CD8-positive, alpha-beta memory T cell (primary cell): ENCODE measurements at regions not wholly inside any gene's neighbourhood (a gene's known extent, or its start where the extent isn't known, plus 50 kb on each side); places are given as distances from the start of the nearest gene placed in this dataset.
"Not testable (repeated sequence)": the region's sequence is repeated elsewhere in the genome, so short reads cannot be mapped to it uniquely, and the experiment has no call there.

Source experiments
- CTCF ChIA-PET: fragments of 350-600 bp; sonication (Branson Sonifier 250); formaldehyde crosslinking; loops from one replicate; lab custom pipeline; 2021; ENCODE audit warnings: antibody characterized with exemption; lab: Charles Lee
- POLR2A ChIA-PET: fragments of 350-600 bp; sonication (Branson Sonifier 250); formaldehyde crosslinking; loops from one replicate; lab custom pipeline; 2021; ENCODE audit warnings: antibody characterized with exemption; lab: Charles Lee
- DNase-seq, 5 donors: peaks; one replicate each; pipeline versions ENCODE4 v3.0.0 to v3.0.0-alpha.2; 2020 to 2022; ENCODE audit warnings: mixed read lengths in 1 of 5
- H3K27ac ChIP-seq: one replicate; pipeline ENCODE4 v1.7.0; 2013; ENCODE audit warnings: low read depth, mild to moderate bottlenecking, low read length, moderate library complexity
- H3K27me3 ChIP-seq: 2 replicates; pipeline ENCODE4 v1.7.0; 2013; ENCODE audit warnings: low read length, mild to moderate bottlenecking; ENCODE audit not compliant: insufficient read depth, poor library complexity, severe bottlenecking
- H3K36me3 ChIP-seq: 2 replicates; pipeline ENCODE4 v1.7.0; 2013; ENCODE audit warnings: mild to moderate bottlenecking, low read length, moderate library complexity; ENCODE audit not compliant: insufficient read depth
- H3K4me1 ChIP-seq: 2 replicates; pipeline ENCODE4 v1.7.0; 2013; ENCODE audit warnings: mild to moderate bottlenecking, low read length, moderate library complexity; ENCODE audit not compliant: insufficient read depth
- H3K4me3 ChIP-seq: 2 replicates; pipeline ENCODE4 v1.7.0; 2013; ENCODE audit warnings: mild to moderate bottlenecking, low read length
- H3K9me3 ChIP-seq: 2 replicates; pipeline ENCODE4 v1.7.0; 2013; ENCODE audit warnings: mild to moderate bottlenecking, low read length
- H3K27ac Mint-ChIP-seq, 8 donors: one replicate each; pipeline ENCODE4 v1.8.0; 2020 to 2021; ENCODE audit warnings: mixed read lengths in 8 of 8, mild to moderate bottlenecking in 6 of 8, inconsistent platforms in 3 of 8, moderate library complexity in 3 of 8
- H3K27me3 Mint-ChIP-seq, 2 donors: one replicate each; pipeline ENCODE4 v1.8.0; 2020 to 2021; ENCODE audit warnings: mixed read lengths in 2 of 2, mild to moderate bottlenecking in 1 of 2, moderate library complexity in 1 of 2
- H3K36me3 Mint-ChIP-seq, 3 donors: one replicate each; pipeline ENCODE4 v1.8.0; 2020 to 2021; ENCODE audit warnings: mixed read lengths in 3 of 3, inconsistent platforms in 1 of 3, mild to moderate bottlenecking in 1 of 3
- H3K4me1 Mint-ChIP-seq, 3 donors: one replicate each; pipeline ENCODE4 v1.8.0; 2020 to 2021; ENCODE audit warnings: mixed read lengths in 3 of 3, inconsistent platforms in 1 of 3, mild to moderate bottlenecking in 1 of 3
- H3K4me3 Mint-ChIP-seq, 7 donors: one replicate each; pipeline ENCODE4 v1.8.0; 2020 to 2021; ENCODE audit warnings: mixed read lengths in 7 of 7, mild to moderate bottlenecking in 6 of 7, moderate library complexity in 4 of 7, inconsistent platforms in 2 of 7
- H3K9me3 Mint-ChIP-seq, 5 donors: one replicate each; pipeline ENCODE4 v1.8.0; 2020 to 2022; ENCODE audit warnings: mixed read lengths in 5 of 5, mild to moderate bottlenecking in 3 of 5, moderate library complexity in 2 of 5, inconsistent platforms in 1 of 5

DNA sequence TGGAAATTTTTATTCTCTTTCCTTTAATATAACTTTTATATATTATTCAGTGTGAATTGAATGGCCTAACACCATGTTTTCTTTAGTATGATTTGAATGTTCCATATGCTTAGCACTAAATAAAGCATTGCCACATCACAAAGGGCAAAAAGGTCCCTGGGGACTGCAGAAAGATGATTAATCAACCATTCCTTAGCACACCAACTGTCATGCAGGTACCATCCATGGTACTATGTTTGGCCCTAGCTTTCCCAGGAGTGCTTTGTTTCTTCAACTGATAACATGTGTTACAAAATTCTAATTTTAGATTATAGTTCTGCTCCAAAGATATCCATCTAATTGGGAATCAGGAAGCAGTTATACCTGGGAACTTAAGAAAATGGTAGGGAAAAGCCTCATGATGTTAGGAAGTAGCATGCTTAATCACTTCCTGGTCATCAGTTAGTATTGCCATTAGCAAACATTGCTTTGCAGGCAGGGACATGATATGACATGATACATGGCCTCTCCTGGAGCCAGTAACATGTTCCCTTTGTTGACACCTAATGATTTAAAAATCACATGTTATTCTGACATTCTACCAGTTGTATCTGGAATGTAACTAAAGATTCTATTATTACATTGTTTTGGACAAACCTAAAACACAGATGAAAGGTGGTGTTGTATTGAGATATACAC lies 712.6 kb upstream of the GBE1 start:
- H3K9me3 ChIP-seq = no peaks in the 10 kb centered on the region
- no peak for DNase-seq
- Mint-ChIP-seq H3K36me3 (no peaks in the 10 kb centered on the region), H3K4me3 (no peak overlapping the region), H3K27ac (no peak overlapping the region), H3K27me3 (no peaks in the 10 kb centered on the region), H3K4me1 (no peaks in the 10 kb centered on the region), H3K9me3 (peaks cover 0 to 6% (median 2%) of the 10 kb centered on the region in 5 donors)
- no peak overlapping the region for H3K4me3 ChIP-seq
- no peaks in the 10 kb centered on the region for H3K27me3 ChIP-seq
- no peak overlapping the region for H3K27ac ChIP-seq
- CTCF ChIA-PET = no interaction called here
- H3K36me3 ChIP-seq = no peaks in the 10 kb centered on the region
- H3K4me1 ChIP-seq = no peaks in the 10 kb centered on the region
- POLR2A ChIA-PET = no interaction called here

DNA sequence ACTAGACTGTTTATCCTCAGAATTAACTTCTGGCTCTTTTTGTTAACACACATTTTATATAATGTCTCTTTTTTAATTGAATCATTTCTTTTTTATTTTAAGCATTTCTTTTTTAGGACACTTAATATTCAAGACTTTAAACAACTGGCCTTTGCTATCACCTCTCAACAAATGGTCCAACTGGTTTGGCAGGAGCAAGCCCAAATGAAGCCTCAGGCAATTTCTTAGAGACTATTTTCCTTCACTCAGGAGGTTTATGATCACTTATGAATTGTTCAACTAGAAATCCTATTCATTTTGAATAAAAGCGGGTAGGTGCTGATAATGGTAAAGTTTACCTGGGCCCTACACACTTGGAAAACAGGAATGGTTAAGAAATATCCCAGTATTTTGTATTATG lies 705.6 kb upstream of the GBE1 start:
- Mint-ChIP-seq H3K27ac (no peak overlapping the region), H3K9me3 (peaks cover 2 to 8% (median 8%) of the 10 kb centered on the region in 5 donors), H3K27me3 (no peaks in the 10 kb centered on the region), H3K4me3 (no peak overlapping the region), H3K36me3 (no peaks in the 10 kb centered on the region), H3K4me1 (no peaks in the 10 kb centered on the region)
- H3K9me3 ChIP-seq = no peaks in the 10 kb centered on the region
- DNase-seq = no peak
- no peaks in the 10 kb centered on the region for H3K27me3 ChIP-seq
- no peak overlapping the region for H3K27ac ChIP-seq
- no peak overlapping the region for H3K4me3 ChIP-seq
- CTCF ChIA-PET = no interaction called here
- POLR2A ChIA-PET = no interaction called here
- H3K4me1 ChIP-seq = no peaks in the 10 kb centered on the region
- no peaks in the 10 kb centered on the region for H3K36me3 ChIP-seq

DNA sequence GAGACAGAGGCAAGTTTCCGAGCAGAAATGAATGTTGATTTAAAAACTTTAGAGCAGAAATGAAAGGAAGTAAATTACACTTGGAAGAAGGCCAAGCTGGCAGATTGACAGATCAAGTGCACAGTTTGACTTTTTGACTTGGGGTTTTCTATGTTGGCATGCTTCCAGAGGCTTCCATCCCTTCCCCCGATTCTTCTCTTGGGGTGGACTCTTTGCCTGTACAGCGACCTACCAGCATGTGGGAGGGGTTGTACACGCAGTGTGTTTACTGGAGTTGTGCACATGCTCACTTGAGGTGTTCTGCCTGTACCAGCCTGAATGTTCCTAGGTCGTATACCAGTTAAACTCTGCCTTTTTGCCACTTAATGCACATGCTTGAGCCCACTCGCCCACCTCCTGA lies 701.5 kb upstream of the GBE1 start:
- H3K9me3 ChIP-seq = no peaks in the 10 kb centered on the region
- Mint-ChIP-seq H3K9me3 (peaks cover 4 to 17% (median 8%) of the 10 kb centered on the region in 5 donors), H3K27me3 (no peaks in the 10 kb centered on the region), H3K4me1 (no peaks in the 10 kb centered on the region), H3K27ac (no peak overlapping the region), H3K4me3 (no peak overlapping the region), H3K36me3 (no peaks in the 10 kb centered on the region)
- DNase-seq = no peak
- no peaks in the 10 kb centered on the region for H3K27me3 ChIP-seq
- ChIA-PET CTCF (no interaction called here), POLR2A (no interaction called here)
- no peaks in the 10 kb centered on the region for H3K36me3 ChIP-seq
- H3K27ac ChIP-seq = no peak overlapping the region
- H3K4me1 ChIP-seq = no peaks in the 10 kb centered on the region
- no peak overlapping the region for H3K4me3 ChIP-seq

DNA sequence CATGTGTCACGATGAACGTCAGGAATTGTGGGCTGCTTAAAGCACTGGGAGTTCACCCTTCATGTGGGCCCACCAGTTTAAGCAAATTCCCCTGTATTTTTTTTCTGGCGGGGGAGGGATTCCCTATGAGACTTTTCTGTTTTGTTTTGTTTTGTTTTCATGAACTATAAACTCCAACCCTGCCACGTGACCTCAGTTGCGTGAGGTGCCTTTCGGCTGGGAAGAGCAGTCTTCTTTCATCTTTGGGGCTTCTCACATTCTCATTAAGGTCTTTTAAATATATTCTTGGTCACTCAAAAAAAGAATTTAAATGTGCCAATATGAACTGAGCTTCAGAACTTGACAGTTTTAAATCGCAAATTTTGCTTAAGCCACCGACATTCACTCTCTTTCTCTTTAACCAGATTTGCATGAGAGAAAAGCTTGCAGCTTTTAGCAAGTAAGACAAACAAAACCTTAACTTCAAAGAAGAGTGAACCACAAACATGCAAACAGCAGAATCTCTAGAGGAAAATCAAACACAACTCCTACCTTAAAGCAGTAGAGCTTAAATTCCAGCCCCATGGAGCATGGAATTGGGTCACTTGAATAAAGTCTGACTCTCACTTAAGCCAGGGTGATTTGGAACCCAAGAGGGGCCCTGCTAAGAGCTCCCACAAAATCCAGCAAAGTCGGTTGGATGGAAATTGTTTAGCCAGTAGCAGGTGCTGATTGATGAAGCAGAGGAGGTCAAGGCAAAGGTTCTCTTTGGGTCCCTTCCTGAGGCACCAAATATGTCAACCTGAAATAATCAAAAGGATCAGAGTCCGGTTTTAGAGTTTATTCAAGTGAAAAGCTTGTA lies 699.8 kb upstream of the GBE1 start:
- no peaks in the 10 kb centered on the region for H3K36me3 ChIP-seq
- Mint-ChIP-seq H3K4me1 (no peaks in the 10 kb centered on the region), H3K36me3 (no peaks in the 10 kb centered on the region), H3K27ac (peak overlapping the region in 1 of 8 donors; percentile 58), H3K27me3 (no peaks in the 10 kb centered on the region), H3K9me3 (peaks cover 2 to 17% (median 4%) of the 10 kb centered on the region in 5 donors), H3K4me3 (no peak overlapping the region)
- POLR2A ChIA-PET = no interaction called here
- no peak overlapping the region for H3K27ac ChIP-seq
- no peaks in the 10 kb centered on the region for H3K27me3 ChIP-seq
- H3K4me3 ChIP-seq = no peak overlapping the region
- H3K4me1 ChIP-seq = no peaks in the 10 kb centered on the region
- no peaks in the 10 kb centered on the region for H3K9me3 ChIP-seq
- CTCF ChIA-PET = no interaction called here
- DNase-seq = no peak

DNA sequence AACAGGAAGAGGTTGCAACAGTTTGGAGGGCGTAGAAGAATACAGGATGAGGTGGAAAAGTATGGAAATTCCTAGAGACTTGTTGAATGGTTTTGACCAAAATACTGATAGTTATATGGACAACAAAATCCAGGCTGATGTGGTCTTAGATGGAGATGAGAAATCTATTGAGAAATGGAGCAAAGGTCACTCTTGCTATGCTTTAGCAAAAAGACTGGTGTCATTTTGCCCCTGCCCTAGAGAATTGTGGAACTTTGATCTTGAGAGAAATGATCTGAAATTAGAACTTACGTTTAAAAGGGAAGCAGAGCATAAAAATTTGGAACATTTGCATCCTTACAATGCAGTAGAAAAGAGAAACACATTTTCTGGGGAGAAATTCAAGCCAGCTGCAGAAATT lies 686.9 kb upstream of the GBE1 start:
- POLR2A ChIA-PET = no interaction called here
- Histone ChIP-seq H3K4me3 (no peak overlapping the region), H3K27me3 (no peaks in the 10 kb centered on the region), H3K4me1 (no peaks in the 10 kb centered on the region), H3K9me3 (no peaks in the 10 kb centered on the region), H3K27ac (no peak overlapping the region), H3K36me3 (no peaks in the 10 kb centered on the region)
- H3K27ac Mint-ChIP-seq = no peak overlapping the region
- H3K4me3 Mint-ChIP-seq = no peak overlapping the region
- no peaks in the 10 kb centered on the region for H3K36me3 Mint-ChIP-seq
- H3K4me1 Mint-ChIP-seq = no peaks in the 10 kb centered on the region
- no peak for DNase-seq
- H3K27me3 Mint-ChIP-seq = no peaks in the 10 kb centered on the region
- H3K9me3 Mint-ChIP-seq = peaks cover 4 to 24% (median 15%) of the 10 kb centered on the region in 5 donors
- CTCF ChIA-PET = no interaction called here

DNA sequence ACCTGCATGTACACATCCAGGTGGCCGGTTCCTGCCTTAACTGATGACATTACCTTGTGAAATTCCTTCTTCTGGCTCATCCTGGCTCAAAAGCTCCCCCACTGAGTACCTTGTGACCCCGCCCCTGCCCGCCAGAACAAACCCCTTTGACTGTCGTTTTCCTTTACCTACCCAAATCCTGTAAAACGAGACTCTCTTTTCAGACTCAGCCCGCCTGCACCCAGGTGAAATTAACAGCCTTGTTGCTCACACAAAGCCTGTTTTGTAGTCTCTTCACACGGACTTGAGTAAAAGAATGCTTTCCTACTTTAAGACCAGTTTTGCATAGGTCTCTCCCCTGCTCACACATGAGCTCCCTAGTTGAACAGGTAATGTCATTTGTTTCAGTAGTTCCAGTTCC lies 667.4 kb upstream of the GBE1 start:
- CTCF ChIA-PET = not testable (repeated sequence)

DNA sequence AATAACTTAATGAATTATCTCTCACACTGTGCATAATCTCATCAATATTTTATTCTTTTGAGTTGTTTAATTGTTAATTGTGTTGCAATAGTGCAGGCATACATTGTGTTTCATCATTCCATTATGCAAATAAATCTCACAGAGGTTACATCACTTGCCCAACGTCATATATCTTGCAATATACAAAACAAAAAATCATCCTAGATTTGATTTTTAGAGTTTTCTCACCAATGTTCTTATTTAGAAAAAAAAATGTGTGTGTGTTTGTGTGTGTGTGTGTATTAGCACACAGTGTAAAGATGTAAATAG lies 662.5 kb upstream of the GBE1 start:
- H3K4me3 ChIP-seq = no peak overlapping the region
- DNase-seq = no peak
- no peaks in the 10 kb centered on the region for H3K4me1 ChIP-seq
- H3K36me3 ChIP-seq = no peaks in the 10 kb centered on the region
- H3K4me3 Mint-ChIP-seq = no peak overlapping the region
- H3K27me3 Mint-ChIP-seq = no peaks in the 10 kb centered on the region
- peaks cover 0 to 13% (median 4%) of the 10 kb centered on the region in 5 donors for H3K9me3 Mint-ChIP-seq
- H3K27me3 ChIP-seq = no peaks in the 10 kb centered on the region
- H3K27ac ChIP-seq = no peak overlapping the region
- H3K4me1 Mint-ChIP-seq = no peaks in the 10 kb centered on the region
- POLR2A ChIA-PET = no interaction called here
- H3K36me3 Mint-ChIP-seq = no peaks in the 10 kb centered on the region
- no peak overlapping the region for H3K27ac Mint-ChIP-seq
- H3K9me3 ChIP-seq = no peaks in the 10 kb centered on the region
- CTCF ChIA-PET = no interaction called here

More for the DNA sequence above, 667.4 kb upstream of the GBE1 start:
- POLR2A ChIA-PET, H3K4me1 ChIP-seq, H3K27ac ChIP-seq, H3K36me3 ChIP-seq, H3K27ac Mint-ChIP-seq, H3K36me3 Mint-ChIP-seq, H3K4me1 Mint-ChIP-seq, H3K27me3 Mint-ChIP-seq, H3K9me3 ChIP-seq, H3K4me3 ChIP-seq, H3K27me3 ChIP-seq, DNase-seq, H3K4me3 Mint-ChIP-seq: not testable (repeated sequence)
- peaks cover 11 to 27% (median 12%) of the 10 kb centered on the region in 5 donors for H3K9me3 Mint-ChIP-seq

DNA sequence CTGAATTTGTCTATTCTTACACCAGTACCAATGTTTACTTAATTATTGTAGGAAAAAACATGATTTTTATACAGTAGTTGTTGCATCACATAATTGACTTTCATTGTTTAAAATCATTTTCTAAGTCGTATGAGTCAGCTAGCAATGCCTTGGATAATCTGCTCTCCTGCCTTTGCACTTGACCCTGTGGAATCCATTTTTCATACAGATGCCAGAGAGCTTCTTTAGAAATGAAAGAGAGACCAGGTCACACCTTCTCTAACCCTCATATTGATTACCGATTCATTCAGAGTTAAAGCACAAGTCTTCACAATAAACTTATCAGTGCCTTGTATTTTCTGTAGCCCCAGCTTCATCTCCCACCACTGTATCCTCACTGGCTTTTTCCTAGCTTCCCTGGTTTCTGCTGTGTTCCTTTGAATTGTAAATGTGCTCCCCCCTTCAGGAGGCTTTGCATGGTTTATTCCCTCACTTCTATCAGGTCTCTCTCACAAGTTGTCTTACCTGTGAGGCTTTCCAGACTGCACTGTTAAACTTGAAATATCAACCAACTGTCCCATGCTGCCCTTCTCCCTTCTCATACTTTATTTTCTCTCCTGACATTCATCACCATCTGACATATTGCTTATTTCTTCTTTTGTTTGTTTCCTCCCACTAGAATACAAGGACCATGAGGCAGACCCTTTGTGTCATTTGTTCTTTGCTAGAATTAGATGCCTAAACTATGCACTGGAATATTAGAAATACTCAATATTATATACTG lies 662.0 kb upstream of the GBE1 start:
- H3K4me3 ChIP-seq = no peak overlapping the region
- H3K4me1 ChIP-seq = no peaks in the 10 kb centered on the region
- H3K27me3 ChIP-seq = no peaks in the 10 kb centered on the region
- Mint-ChIP-seq H3K27ac (no peak overlapping the region), H3K27me3 (no peaks in the 10 kb centered on the region), H3K4me3 (no peak overlapping the region), H3K9me3 (peaks cover 0 to 16% (median 3%) of the 10 kb centered on the region in 5 donors), H3K4me1 (no peaks in the 10 kb centered on the region), H3K36me3 (no peaks in the 10 kb centered on the region)
- ChIA-PET POLR2A (no interaction called here), CTCF (no interaction called here)
- H3K36me3 ChIP-seq = no peaks in the 10 kb centered on the region
- H3K27ac ChIP-seq = no peak overlapping the region
- H3K9me3 ChIP-seq = no peaks in the 10 kb centered on the region
- DNase-seq = no peak
